ENCODE measurements at regions not wholly inside any gene's neighbourhood (a gene's known extent, or its start where the extent isn't known, plus 50 kb on each side); places are given as distances from the start of the nearest gene placed in this dataset.

DNA sequence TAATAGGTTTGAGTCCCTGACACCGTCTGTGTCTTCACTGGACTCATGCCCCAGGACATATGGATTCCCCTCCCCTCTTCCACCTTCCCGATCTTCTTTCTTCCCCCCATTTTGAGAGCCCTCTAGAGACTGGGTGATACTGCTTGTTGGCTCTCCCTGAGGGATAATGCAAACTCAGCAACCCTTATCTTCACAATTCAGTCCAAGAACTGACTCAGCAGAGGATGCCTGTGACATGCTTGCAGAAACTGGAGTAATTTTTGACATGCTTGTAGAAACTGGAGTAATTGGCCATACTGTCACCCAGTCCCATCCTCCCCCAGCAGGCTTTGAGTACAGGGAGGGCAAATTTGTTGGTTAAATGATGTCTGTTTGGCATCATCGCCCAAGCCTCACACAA, 127.6 kb upstream of the CTTNBP2NL start:
- TF ChIP-seq, protein P1, sequence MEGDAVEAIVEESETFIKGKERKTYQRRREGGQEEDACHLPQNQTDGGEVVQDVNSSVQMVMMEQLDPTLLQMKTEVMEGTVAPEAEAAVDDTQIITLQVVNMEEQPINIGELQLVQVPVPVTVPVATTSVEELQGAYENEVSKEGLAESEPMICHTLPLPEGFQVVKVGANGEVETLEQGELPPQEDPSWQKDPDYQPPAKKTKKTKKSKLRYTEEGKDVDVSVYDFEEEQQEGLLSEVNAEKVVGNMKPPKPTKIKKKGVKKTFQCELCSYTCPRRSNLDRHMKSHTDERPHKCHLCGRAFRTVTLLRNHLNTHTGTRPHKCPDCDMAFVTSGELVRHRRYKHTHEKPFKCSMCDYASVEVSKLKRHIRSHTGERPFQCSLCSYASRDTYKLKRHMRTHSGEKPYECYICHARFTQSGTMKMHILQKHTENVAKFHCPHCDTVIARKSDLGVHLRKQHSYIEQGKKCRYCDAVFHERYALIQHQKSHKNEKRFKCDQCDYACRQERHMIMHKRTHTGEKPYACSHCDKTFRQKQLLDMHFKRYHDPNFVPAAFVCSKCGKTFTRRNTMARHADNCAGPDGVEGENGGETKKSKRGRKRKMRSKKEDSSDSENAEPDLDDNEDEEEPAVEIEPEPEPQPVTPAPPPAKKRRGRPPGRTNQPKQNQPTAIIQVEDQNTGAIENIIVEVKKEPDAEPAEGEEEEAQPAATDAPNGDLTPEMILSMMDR (IDR thresholded peaks at IDR 0.05; ENCODE audit: poor library complexity), result no peak
- TF ChIP-seq EZH2 (IDR thresholded peaks at IDR 0.05; ENCODE audit: borderline replicate concordance), result no peak

All from hepatocyte (in vitro differentiated cells).